Stimulated activated CD4-positive, alpha-beta T cell treated with anti-CD3 and anti-CD28 coated beads, TNF-alpha, amount 100 ng/mL, for 48 hours (primary cell): ENCODE measurements at regions not wholly inside any gene's neighbourhood (a gene's known extent, or its start where the extent isn't known, plus 50 kb on each side); places are given as distances from the start of the nearest gene placed in this dataset.
"Not testable (repeated sequence)": the region's sequence is repeated elsewhere in the genome, so short reads cannot be mapped to it uniquely, and the experiment has no call there.

Experiments used
- DNase-seq, 3 donors: peaks; one replicate each; pipeline ENCODE4 v3.0.0-alpha.2; 2020; ENCODE audit warnings: low read depth in 3 of 3

DNA sequence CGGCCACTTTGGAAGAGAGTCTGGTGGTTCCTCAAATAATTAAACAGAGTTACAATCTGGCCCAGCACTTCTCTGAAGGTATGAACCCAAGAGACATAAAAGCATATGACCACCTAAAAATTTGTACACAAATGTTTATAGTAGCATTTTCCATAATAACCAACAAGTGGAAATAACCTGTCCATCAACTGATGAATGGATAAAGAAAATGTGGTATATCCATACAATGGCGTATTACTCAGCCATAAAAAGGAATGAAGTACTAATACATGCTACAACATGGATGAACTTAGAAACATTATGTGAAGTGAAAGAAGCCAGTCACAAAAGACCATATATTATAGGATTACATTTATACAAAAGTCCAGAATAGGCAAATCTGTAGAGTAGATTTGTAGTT is 76.0 kb upstream of the RGPD5 start:
- DNase-seq, result no peak

DNA sequence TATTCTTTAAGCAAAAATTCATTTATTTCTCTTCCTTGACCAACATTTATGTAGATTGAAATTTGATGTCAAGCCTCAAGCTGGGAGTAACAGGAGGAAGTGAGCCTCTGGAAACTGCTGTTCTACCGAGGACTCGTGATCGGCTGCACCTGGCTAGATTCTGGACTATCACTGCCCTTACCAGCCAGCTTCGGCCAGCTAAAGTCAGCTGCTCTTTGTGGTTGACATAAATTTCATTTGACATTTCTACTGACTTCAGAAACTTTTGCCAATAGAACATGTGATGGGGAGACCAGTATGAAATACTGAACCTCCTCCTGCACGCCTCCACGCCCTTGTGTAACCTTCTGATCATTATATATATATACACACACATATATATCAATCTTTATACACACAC is 74.2 kb upstream of the RGPD5 start:
- no peak for DNase-seq

DNA sequence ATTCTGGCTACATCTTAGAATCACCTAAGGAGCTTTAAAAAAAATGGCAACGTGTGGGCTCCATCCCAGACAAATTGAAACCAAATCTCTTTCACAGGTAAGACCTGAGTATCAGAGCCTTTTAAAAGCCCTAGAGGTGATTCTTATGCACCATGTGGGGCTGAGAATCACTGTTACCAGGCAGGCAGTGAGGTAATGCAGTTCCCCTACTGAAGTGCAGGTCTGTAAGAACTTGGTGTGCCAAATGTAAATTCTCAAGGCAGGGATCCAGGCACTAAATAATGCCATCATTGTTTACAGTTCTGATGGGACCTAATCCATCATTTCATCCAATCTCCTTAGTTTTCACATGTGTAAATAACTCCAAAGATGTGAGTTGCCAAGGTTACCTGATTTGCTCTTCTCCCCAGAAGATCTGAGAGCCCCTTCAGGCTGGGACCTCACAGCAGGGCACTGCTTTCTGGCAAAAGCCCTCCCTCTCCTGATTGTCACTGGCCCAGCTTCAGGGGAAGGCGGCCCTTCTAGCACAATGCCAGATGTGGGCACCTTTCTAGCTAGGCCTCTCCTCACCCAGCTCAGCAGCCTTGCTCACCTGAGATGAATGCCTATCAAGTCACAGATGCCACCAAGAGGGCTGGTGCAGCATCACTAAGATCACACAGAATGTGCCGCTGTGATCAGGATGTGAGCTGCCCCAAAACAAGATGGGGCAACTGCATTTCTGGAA is 73.6 kb upstream of the RGPD5 start:
- DNase-seq, result no peak

DNA sequence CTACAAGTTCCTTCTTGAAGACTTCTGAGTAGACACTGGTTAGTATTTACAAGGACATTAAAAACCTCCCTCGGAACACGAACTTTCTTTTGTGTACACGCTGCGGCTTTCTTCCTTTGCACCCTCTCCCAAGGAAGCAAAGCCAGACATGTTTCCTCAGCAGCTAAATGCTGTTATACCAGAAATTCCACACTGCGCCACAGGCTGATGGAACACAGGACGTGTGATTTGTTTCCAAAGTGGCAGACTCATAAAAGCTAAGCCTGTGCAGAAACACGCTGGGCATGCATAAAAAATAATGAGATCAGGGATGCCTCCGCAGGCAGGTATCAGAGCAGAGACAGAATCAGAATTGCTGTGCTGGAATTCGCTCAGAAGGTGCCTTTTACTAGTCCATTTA is 73.0 kb upstream of the RGPD5 start:
- DNase-seq, result no peak

DNA sequence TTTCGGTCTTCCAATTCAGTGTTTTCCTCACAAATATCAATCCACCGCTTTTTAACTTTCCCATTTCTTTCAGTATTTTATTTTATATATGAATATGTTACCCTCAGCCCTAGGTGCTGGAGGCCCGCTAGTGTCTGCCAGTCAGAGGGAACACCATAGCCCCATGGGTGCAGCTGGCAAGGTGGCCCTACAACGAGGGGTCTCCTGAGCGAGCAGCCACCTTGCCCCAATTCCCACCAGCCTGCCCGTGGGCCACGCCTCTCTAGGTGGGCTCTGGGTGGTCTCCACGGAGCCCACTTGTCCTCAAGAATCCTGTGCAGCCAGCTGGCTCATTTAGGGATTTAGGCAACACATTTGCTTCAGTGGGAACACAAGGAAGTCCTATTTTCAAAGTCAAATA is 72.5 kb upstream of the RGPD5 start:
- no peak for DNase-seq

DNA sequence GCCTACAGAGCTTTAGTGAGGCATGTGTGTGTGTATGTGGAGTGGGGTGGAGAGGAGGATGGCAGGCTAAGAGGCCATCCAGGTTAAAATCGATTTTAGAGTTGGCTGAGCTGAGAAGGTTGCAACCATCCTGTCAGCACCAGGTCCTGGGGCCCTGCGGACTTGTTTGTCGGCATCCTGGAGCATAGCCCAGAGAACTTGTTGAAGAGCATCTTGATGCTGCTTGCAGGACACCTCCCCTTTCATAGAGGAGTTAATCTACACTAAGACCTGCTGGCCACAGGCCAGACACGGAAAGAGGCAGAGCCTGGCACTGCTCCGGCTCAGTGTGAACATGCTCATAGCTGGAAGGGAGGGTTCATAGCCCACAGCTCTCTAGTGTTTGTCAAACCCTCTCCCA is 72.1 kb upstream of the RGPD5 start:
- DNase-seq, result no peak

DNA sequence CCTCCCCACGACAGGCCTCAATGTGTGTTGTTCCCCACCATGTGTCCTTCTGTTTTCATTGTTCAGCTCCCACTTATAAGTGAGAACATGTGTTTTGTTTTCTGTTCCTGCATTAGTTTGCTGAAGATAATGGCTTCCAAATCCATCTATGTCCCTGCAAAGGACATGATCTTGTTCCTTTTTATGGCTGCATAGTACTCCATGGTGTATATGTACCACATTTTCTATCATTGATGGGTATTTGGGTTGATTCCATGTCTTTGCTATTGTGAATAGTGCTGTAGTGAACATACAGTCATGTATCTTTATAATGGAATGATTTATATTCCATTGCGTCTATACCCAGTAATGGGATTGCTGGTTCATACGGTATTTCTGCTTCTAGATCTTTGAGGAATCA is 71.5 kb upstream of the RGPD5 start:
- not testable (repeated sequence) for DNase-seq

DNA sequence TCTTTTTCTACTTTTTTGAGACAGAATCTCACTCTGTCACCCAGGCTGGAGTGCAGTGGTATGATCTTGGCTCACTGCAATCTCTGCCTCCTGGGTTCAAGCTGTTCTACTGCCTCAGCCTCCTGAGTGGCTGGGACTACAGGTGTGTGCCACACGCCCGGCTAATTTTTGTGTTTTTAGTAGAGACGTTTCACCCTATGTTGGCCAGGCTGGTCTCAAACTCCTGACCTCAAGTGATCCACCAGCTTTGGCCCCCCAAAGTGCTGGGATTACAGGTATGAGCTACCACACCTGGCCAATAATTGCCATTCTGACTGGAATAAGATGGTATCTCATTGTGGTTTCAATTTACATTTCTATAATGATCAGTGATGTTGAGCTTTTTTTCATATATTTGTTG is 71.0 kb upstream of the RGPD5 start:
- not testable (repeated sequence) for DNase-seq

DNA sequence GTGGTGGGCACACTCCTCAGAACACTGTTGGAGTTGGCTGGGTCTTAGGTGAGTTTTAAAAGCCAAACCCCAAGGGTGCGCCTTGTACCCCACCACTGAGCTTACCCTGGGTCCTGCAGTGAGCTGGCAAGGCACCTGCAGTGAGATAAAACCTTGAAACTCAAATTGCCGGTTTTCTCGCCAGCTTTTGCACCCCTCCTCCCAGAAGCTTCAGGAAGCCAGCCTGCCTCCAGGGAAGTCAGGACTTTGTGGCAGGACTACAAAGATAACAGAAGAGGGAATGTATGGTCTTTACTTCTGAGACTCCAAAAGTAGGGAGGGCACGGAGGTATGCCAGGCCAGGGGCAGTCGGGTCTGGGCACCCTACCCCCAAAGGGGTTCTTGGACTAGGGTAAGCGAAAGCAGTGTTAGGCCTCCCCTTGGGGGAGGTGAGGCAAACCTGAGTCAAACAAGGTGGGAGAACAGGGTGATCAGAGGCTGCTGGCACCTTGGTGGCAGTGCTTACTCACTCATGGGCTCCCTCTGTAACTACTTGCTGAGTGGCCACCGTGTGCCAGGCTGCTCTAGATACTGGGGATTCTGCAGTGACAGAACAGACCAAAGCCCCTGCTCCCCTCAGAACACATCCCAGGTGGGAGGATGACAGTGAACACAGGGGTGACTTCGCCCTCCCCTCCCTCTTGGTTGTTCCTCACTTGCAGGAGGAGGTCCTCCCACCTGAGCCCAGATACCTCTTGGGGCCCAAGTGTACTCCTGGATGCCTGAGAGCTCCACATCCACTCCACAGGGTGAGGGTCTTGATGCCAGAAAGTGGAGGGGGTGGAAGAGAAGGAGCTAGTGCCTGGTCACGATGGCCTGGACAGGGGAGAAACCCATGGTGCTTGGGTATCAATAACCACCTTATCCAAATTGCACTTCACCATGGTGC is 69.3 kb upstream of the RGPD5 start:
- no peak for DNase-seq

DNA sequence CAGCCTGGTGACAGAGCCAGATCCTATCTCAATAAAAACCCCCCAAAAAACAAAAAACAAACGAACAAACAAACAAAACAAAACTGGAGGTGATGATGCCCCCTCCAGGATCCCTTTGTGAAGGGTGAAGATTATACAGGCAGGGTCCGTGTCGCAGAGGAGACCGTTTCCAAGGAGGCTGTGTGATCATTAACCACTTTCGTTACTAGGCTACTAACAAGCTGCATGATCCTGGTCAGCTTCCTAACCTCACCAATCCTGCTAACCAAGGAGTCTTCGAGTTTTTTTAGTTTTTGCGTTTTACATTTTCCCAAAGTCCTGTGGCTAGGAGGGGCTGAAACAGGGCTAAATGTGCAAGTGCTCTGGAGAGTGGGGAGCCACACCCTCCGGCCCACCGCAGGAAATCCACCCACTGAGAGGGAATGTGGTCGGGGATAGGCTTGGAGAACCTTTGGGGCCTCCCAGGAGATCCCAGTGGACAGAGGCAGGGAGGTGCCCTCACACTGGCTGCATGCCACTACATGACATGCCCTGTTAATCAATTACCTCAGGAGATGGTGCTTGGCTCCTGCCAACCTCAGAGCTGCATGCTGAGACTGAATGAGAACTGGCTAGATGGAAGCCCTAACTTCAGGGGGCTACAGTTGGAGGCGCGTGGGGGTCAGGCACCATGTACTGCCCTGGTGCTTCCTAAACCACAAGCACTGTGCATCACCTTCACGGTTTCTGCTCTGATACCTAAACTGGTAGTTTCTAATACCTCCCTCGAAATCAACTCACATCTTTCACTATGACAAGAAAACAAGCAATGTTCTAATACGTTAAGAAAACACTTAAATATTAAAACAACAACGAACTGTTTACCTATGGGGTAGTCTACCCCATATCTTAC is 67.5 kb upstream of the RGPD5 start:
- no peak for DNase-seq

DNA sequence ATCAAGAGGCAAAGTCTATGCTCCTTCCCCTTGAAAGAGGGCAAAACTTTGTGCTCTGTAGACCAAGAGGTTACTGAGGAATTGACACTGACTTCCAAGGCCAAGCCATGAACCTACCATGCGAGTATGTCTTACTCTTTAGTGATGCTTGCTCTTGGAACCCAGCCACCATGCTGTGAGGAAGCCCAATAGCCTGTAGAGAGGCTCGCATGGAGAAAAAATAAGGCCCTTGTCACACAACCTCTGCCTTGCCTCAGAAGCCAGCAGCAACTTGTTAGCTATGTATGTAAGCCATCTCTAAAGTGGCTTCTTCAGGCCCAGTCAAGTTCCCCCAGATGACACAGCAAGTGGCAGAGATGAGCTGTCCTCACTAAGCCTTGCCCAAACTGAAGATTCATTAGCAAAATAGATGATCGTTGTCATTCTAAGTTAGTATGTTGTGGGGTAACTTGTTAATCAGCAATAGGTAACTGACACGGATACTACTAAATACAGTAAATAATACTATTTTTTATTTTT is 66.1 kb upstream of the RGPD5 start:
- no peak for DNase-seq

DNA sequence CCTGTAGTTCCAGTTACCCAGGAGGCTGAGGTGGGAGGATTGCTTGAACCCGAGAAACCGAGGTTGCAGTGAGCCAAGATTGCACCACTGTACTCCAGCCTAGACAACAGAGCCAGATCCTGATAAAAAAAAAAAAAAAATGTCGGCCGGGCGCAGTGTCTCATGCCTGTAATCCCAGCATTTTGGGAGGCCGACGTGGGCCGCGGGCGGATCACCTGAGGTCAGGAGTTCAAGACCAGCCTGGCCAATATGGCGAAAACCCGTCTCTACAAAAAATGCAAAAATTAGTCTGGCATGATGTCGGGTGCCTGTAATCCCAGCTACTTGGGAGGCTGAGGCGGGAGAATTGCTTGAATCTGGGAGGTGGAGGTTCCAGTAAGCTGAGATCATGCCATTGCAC is 60.4 kb upstream of the RGPD5 start:
- not testable (repeated sequence) for DNase-seq

DNA sequence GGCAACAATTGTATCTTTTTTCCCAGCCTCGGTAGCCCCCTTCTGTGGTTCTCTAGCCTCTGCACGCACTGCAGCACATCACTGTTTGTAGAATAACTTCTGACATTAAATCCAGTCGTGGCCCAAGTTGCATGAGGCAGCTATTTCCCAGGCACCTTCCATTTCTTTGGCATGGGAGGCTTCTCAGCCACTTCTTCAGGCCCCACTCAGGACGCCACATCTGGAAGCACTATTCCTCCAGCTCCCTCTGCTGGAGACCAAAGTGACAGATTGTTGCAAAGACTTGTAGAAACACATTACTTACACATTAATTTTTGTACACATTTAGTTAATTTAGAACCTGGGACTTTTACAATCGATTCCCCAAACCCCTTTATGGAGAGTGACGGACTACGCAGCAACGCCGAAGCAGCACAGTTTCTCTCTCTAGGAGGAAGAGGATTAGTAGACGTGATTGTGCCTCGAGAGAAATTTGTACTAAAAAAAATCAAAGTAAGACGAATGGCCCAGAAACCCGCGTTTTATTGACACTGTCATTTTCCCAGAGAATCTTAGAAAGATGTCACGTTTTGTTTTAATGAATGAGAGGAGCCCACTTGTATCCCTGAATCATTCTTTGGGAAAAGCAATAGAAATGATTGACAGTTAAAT is 57.8 kb upstream of the RGPD5 start:
- no peak for DNase-seq
